Common myeloid progenitor, CD34-positive (primary cell): ENCODE measurements at regions not wholly inside any gene's neighbourhood (a gene's known extent, or its start where the extent isn't known, plus 50 kb on each side); places are given as distances from the start of the nearest gene placed in this dataset.

Experiments used
- CTCF ChIA-PET: fragments of 350-600 bp; sonication (Branson Sonifier 250); formaldehyde crosslinking; loops from one replicate; lab custom pipeline; 2021; ENCODE audit warnings: antibody characterized with exemption; lab: Charles Lee
- POLR2A ChIA-PET: fragments of 350-600 bp; sonication (Branson Sonifier 250); formaldehyde crosslinking; loops from one replicate; lab custom pipeline; 2021; ENCODE audit warnings: antibody characterized with exemption; lab: Charles Lee
- DNase-seq, 3 donors: peaks; one replicate each; pipeline versions ENCODE4 v3.0.0 to v3.0.0-alpha.2; 2013
- H3K27ac ChIP-seq, 2 experiments: 1 replicate in 1 of 2; 2 replicates in 1 of 2; pipeline ENCODE4 v1.7.0; 2013; ENCODE audit warnings: inconsistent platforms in 2 of 2, low read length in 2 of 2, mild to moderate bottlenecking in 2 of 2, low read depth in 1 of 2, moderate library complexity in 1 of 2; ENCODE audit not compliant: severe bottlenecking in 2 of 2, insufficient read depth in 1 of 2, poor library complexity in 1 of 2
- H3K27me3 ChIP-seq, 5 experiments: replicated peaks in 2 of 5; 1 replicate in 3 of 5; 2 replicates in 2 of 5; pipeline versions ENCODE4 v1.6.1 to v1.7.0; 2013; ENCODE audit warnings: low read length in 4 of 5, mild to moderate bottlenecking in 2 of 5, moderate library complexity in 2 of 5, inconsistent platforms in 1 of 5; ENCODE audit not compliant: insufficient read depth in 5 of 5, control insufficient read depth in 4 of 5
- H3K36me3 ChIP-seq, 4 experiments: 1 replicate in 2 of 4; 2 replicates in 2 of 4; pipeline versions ENCODE4 v1.6.1 to v1.7.0; 2013; ENCODE audit warnings: low read length in 3 of 4, control low read depth in 1 of 4, mild to moderate bottlenecking in 1 of 4; ENCODE audit not compliant: control insufficient read depth in 4 of 4, insufficient read depth in 4 of 4
- H3K4me1 ChIP-seq, 4 experiments: 1 replicate in 3 of 4; 2 replicates in 1 of 4; pipeline versions ENCODE4 v1.6.1 to v1.7.1; 2013; ENCODE audit warnings: low read length in 3 of 4, mild to moderate bottlenecking in 3 of 4, control low read depth in 1 of 4, inconsistent platforms in 1 of 4, moderate library complexity in 1 of 4; ENCODE audit not compliant: control insufficient read depth in 4 of 4, insufficient read depth in 4 of 4; ENCODE audit errors: control extremely low read depth in 1 of 4
- H3K4me3 ChIP-seq, 7 experiments: 1 replicate in 4 of 7; 2 replicates in 3 of 7; pipeline versions ENCODE4 v1.5.1 to v1.7.0; 2013; ENCODE audit warnings: mild to moderate bottlenecking in 7 of 7, low read length in 6 of 7, moderate library complexity in 6 of 7, inconsistent platforms in 2 of 7, low read depth in 2 of 7, control low read depth in 1 of 7; ENCODE audit not compliant: insufficient read depth in 4 of 7, control insufficient read depth in 1 of 7; ENCODE audit errors: extremely low read depth in 1 of 7
- H3K9me3 ChIP-seq, 5 experiments: 1 replicate in 4 of 5; 2 replicates in 1 of 5; pipeline versions ENCODE4 v1.6.1 to v1.7.1; 2013; ENCODE audit warnings: low read length in 4 of 5, mild to moderate bottlenecking in 2 of 5, inconsistent platforms in 1 of 5, low read depth in 1 of 5, moderate library complexity in 1 of 5; ENCODE audit not compliant: control insufficient read depth in 4 of 5, insufficient read depth in 2 of 5; ENCODE audit errors: control extremely low read depth in 1 of 5
- WGBS: methylation state at CpG from one replicate; pipeline ENCODE4 v1.1.5; 2013; ENCODE audit not compliant: insufficient coverage; 5-methylcytosine and 5-hydroxymethylcytosine counted together

DNA sequence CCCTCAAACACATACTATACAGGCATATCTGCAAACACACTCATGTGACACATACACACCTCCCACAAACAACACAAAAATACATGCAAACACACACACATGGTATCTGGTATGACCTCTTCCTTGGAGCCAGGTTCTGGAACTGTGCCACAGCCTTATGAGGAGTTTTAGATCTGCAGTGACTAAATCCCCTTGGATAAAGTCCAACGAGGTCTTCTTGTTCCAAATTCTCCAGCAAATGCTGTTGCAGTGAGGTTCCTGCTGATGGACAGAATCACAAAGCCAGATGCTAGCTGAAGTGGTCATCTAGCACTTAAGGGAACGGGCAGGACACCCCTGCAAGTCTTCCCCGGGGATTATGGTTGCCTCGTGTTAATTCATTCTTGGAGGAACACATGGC, 54.5 kb upstream of the DAPL1 start:
- no peaks in the 10 kb centered on the region for H3K4me1 ChIP-seq
- no peaks in the 10 kb centered on the region for H3K9me3 ChIP-seq
- CTCF ChIA-PET = interaction anchor here (1.4 to 6.6 kb wide), 2 partner anchors 14 to 716 kb away, joined by 3 to 60 read pairs; no protein-coding TSS in a partner anchor
- DNase-seq = no peak
- POLR2A ChIA-PET = no interaction called here
- H3K36me3 ChIP-seq = no peaks in the 10 kb centered on the region
- H3K27me3 ChIP-seq = peaks cover 0 to 2% (median 0%) of the 10 kb centered on the region in 5 experiments
- no peak overlapping the region for H3K4me3 ChIP-seq
- no peak overlapping the region for H3K27ac ChIP-seq
- WGBS = 96% methylated on average over 4 of the region's 4 CpGs

DNA sequence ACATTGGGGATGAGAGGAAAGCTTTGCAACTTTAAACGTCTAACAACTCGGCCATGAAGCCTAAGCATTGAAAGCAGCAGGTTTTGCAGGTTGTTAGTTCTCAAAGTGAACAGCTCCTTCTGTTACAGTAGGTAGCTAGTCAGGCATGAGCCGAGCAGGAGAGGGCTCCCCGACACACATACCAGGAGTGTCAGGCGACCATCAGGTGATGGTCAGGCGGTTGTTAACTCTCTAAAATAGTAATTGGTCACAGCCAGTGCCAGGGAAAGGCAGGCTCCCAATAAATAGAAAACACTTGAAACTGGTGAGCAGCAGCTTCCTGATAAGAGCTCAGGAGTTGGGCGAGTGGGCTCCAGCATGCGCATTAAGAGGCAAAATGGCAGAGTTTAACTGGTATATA, 53.5 kb upstream of the DAPL1 start:
- CTCF ChIA-PET = interaction anchor here (1.4 to 6.6 kb wide), 2 partner anchors 13 to 717 kb away, joined by 3 to 60 read pairs; no protein-coding TSS in a partner anchor
- POLR2A ChIA-PET = no interaction called here

DNA sequence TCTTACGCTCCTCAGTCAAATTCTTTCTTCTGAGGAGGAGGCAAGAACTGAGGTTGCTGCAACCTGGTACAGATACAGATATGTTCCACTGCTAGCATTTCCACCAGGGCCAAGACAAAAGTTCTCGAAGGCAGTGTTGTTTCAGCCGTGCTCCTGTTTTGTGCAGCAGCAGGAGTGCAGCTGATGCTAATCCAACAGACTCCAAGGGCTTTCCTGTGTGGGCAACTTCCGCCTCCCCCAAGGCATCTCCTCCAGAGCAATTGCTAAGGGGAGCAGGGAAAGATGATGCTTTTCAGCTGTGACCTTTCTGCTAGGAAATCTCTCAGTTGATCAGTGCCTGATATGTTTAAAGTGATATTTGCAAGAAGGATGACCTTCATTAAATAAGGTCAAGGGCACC, 52.6 kb upstream of the DAPL1 start:
- H3K4me1 ChIP-seq = no peaks in the 10 kb centered on the region
- no peak for DNase-seq
- no peaks in the 10 kb centered on the region for H3K36me3 ChIP-seq
- CTCF ChIA-PET = interaction anchor here (6.6 to 16.5 kb wide), 3 partner anchors 12 to 721 kb away, joined by 60 to 152 read pairs (median 135); no protein-coding TSS in a partner anchor
- POLR2A ChIA-PET = no interaction called here
- no peak overlapping the region for H3K4me3 ChIP-seq
- H3K27me3 ChIP-seq = peaks cover 0 to 6% (median 4%) of the 10 kb centered on the region in 5 experiments
- 89% methylated on average over 3 of the region's 4 CpGs for WGBS
- no peak overlapping the region for H3K27ac ChIP-seq
- no peaks in the 10 kb centered on the region for H3K9me3 ChIP-seq

More for the DNA sequence above, 53.5 kb upstream of the DAPL1 start:
- Histone ChIP-seq H3K4me3 (no peak overlapping the region), H3K27me3 (peaks cover 0 to 4% (median 2%) of the 10 kb centered on the region in 5 experiments), H3K9me3 (no peaks in the 10 kb centered on the region), H3K36me3 (no peaks in the 10 kb centered on the region), H3K27ac (no peak overlapping the region), H3K4me1 (no peaks in the 10 kb centered on the region)
- no peak for DNase-seq
- 98% methylated on average over 8 of the region's 8 CpGs for WGBS

DNA sequence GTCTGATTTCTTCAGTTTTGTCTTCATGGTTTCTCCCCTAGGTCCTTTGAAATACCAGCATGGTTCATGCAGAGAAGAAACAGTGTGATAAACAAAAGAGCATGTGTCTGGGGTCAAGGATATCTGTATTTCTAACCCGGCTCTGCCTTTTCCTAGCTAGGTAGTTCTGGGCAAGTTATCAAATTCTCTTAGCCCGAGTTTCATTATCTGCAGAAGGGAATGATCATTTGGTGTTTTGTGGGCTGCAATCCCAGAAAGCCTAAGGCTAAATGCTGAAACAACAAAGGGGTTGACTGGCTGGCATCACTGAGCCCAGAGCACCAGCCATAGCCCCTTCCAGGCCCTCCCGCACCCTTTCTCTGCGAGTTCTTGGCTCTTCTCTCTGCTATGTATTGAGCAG, 51.7 kb upstream of the DAPL1 start:
- H3K27ac ChIP-seq = no peak overlapping the region
- H3K4me3 ChIP-seq = no peak overlapping the region
- H3K4me1 ChIP-seq = no peaks in the 10 kb centered on the region
- DNase-seq = no peak
- peaks cover 0 to 9% (median 4%) of the 10 kb centered on the region in 5 experiments for H3K27me3 ChIP-seq
- POLR2A ChIA-PET = no interaction called here
- 92% methylated on average over 3 of the region's 4 CpGs for WGBS
- CTCF ChIA-PET = interaction anchor here (0.8 to 16.5 kb wide), 6 partner anchors 11 to 722 kb away, joined by 3 to 152 read pairs (median 46); no protein-coding TSS in a partner anchor
- H3K36me3 ChIP-seq = no peaks in the 10 kb centered on the region
- H3K9me3 ChIP-seq = no peaks in the 10 kb centered on the region

DNA sequence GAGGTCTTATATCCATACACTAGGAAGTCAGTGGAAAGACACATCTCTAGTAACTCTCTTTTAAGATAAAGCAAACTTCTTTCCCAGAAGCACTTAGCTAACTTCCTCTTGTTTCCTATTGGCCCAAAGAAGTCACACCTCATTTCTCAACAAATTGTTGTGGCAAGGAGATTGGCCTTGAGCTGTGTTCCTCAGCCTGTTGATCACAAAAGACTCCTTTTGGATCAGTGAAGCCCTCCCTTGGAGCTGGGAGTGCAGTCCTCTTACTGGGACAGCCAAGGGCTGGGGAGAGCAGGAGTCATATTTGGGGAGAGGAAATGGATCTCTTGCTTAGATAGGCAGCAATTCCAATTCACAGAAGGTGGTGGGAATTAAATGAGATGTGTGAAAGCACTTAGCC, 51.2 kb upstream of the DAPL1 start:
- Histone ChIP-seq H3K27ac (no peak overlapping the region), H3K27me3 (peaks cover 0 to 9% (median 4%) of the 10 kb centered on the region in 5 experiments), H3K4me1 (no peaks in the 10 kb centered on the region), H3K36me3 (no peaks in the 10 kb centered on the region), H3K4me3 (no peak overlapping the region), H3K9me3 (no peaks in the 10 kb centered on the region)
- ChIA-PET POLR2A (no interaction called here), CTCF (interaction anchor here (0.8 to 16.5 kb wide), 7 partner anchors 10 to 722 kb away, joined by 3 to 152 read pairs (median 33); no protein-coding TSS in a partner anchor)
- no peak for DNase-seq

DNA sequence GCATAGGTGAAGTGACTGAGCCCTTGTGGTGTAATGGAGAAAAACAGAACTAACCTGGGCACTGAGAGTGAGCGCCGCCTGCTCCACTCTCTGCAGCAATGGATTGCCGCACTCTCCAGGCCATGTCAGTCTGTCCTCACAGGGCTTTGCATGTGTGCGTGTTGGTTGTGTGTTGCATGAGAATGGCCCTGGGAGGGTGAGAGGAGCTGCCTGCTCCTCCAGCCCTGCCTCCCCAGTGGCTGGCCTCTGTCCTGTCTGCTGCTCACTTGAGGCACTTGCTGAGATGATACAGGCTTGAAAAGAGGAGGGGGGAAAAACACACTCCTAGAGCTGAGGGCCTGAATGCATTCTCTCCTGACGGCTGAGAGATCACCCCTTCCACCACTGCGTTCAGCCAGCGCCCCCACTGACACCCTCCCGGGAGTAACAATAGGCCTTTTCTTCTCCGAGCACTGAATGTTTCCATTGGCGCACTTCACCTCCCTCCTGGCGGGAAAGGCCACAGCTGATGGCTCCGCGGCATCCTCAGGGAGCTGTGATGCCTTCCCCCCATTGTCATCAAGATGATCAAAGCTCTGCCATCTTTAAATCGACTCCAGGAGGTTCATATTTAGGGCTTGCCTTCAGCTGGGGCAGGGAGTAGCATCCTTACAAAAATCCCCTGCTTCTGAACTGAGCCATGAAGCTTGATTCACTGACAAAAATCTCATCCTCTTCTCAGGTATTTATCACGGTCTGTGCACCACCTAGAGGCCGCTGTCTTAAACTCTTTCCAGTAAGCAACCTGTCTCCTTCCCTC, 49.9 kb upstream of the DAPL1 start:
- Histone ChIP-seq H3K9me3 (no peaks in the 10 kb centered on the region), H3K27me3 (peaks cover 0 to 9% (median 4%) of the 10 kb centered on the region in 5 experiments), H3K4me3 (no peak overlapping the region), H3K4me1 (no peaks in the 10 kb centered on the region), H3K27ac (no peak overlapping the region), H3K36me3 (no peaks in the 10 kb centered on the region)
- POLR2A ChIA-PET = interaction anchor here (1.4 kb wide), 1 partner anchor 14 kb away, joined by 3 read pairs; no protein-coding TSS in a partner anchor
- peak; percentile 67 to 85 (median 82) for DNase-seq
- WGBS = 50% methylated on average over 14 of the region's 16 CpGs
- CTCF ChIA-PET = interaction anchor here (0.6 to 16.5 kb wide), 23 partner anchors 9 to 1348 kb away, joined by 3 to 152 read pairs (median 3); no protein-coding TSS in a partner anchor
